ENCODE measurements at regions not wholly inside any gene's neighbourhood (a gene's known extent, or its start where the extent isn't known, plus 50 kb on each side); places are given as distances from the start of the nearest gene placed in this dataset.

DNA sequence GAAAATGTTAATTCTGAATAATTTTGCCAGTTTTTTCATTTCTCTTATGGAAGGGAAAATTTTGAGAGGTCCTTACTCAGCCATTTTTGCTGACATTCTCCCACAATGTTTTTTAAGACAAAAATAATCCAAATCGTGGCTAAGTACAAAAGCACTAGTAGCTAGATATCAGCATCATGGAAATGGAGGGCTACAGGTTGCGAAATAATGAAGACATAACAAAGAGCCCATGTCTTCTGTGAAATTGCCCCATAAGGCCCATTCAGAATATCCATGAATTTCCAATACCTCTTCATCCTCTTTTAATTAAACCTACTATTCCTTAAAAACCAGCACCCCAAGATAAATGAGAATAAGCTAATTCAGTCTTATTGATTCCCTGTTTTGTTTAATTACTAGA is 107.4 kb downstream of the HNRNPD start:
- H3K9me3 ChIP-seq, result no peaks in the 10 kb centered on the region
- H3K4me3 ChIP-seq (ENCODE audit: low read depth, low read length), result no peak overlapping the region
- H3K4me1 ChIP-seq, result no peaks in the 10 kb centered on the region; the same call in 1 of the 2 replicates
- no peaks in the 10 kb centered on the region for H3K9me3 Mint-ChIP-seq (ENCODE audit: unreplicated experiment)
- no peak for DNase-seq
- no peak overlapping the region for H3K4me3 Mint-ChIP-seq (ENCODE audit: unreplicated experiment)
- H3K36me3 Mint-ChIP-seq (ENCODE audit: insufficient read depth, unreplicated experiment), result no peaks in the 10 kb centered on the region
- ChIA-PET CTCF (no interaction called here), POLR2A (no interaction called here)
- no peak overlapping the region for H3K27ac Mint-ChIP-seq (ENCODE audit: unreplicated experiment)
- no peaks in the 10 kb centered on the region for H3K27me3 ChIP-seq (replicated peaks; ENCODE audit: control insufficient read depth, insufficient read depth, low read length)
- no peaks in the 10 kb centered on the region for H3K36me3 ChIP-seq (ENCODE audit: control insufficient read depth, insufficient read depth, low read length)
- TF ChIP-seq, protein P1, sequence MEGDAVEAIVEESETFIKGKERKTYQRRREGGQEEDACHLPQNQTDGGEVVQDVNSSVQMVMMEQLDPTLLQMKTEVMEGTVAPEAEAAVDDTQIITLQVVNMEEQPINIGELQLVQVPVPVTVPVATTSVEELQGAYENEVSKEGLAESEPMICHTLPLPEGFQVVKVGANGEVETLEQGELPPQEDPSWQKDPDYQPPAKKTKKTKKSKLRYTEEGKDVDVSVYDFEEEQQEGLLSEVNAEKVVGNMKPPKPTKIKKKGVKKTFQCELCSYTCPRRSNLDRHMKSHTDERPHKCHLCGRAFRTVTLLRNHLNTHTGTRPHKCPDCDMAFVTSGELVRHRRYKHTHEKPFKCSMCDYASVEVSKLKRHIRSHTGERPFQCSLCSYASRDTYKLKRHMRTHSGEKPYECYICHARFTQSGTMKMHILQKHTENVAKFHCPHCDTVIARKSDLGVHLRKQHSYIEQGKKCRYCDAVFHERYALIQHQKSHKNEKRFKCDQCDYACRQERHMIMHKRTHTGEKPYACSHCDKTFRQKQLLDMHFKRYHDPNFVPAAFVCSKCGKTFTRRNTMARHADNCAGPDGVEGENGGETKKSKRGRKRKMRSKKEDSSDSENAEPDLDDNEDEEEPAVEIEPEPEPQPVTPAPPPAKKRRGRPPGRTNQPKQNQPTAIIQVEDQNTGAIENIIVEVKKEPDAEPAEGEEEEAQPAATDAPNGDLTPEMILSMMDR (IDR thresholded peaks at IDR 0.05; ENCODE audit: insufficient read depth in 1 of 2, low read depth in 1 of 2, low read length in 1 of 2, severe bottlenecking in 1 of 2, unreplicated experiment in 1 of 2), result no peak
- no peaks in the 10 kb centered on the region for H3K4me1 Mint-ChIP-seq (ENCODE audit: low read depth, unreplicated experiment)
- no TSS peak for BruUV-seq (replicated peaks)
- no peaks in the 10 kb centered on the region for H3K27me3 Mint-ChIP-seq (ENCODE audit: insufficient read depth, unreplicated experiment)
- intact Hi-C loops (cut with micrococcal nuclease; ENCODE audit: unreplicated experiment), result loop anchor here (5.0 kb wide), 1 partner anchor 49 kb away; no protein-coding TSS in a partner anchor

DNA sequence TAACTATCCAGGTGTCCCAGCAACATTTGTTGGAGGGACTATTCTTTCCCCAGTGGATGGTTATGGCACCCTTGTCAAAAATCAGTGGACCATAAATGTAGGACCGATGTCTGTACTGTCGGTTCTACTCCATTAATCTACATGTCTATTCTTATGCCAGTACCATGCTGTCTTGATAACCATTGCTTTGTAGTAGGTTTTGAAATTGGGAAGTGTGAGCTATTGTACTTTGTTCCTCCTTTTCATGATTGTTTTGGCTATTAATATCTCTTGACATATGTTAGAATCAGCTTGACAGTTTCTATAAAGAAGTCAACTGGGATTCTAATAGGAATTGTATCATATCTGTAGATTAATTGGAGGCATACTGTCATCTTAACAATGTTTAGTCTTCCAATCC is 112.7 kb downstream of the HNRNPD start:
- H3K4me3 Mint-ChIP-seq (ENCODE audit: unreplicated experiment), result no peak overlapping the region
- no TSS peak for BruUV-seq (replicated peaks)
- DNase-seq, result no peak
- POLR2A ChIA-PET, result no interaction called here
- intact Hi-C loops (cut with micrococcal nuclease; ENCODE audit: unreplicated experiment), result no loop called here
- no peak overlapping the region for H3K27ac Mint-ChIP-seq (ENCODE audit: unreplicated experiment)
- Histone ChIP-seq H3K4me1 (no peaks in the 10 kb centered on the region), H3K9me3 (no peaks in the 10 kb centered on the region; the same call in 1 of the 2 replicates), H3K36me3 (ENCODE audit: control insufficient read depth, insufficient read depth, low read length) (no peaks in the 10 kb centered on the region), H3K27me3 (replicated peaks; ENCODE audit: control insufficient read depth, insufficient read depth, low read length) (no peaks in the 10 kb centered on the region), H3K4me3 (ENCODE audit: low read depth, low read length) (no peak overlapping the region)
- no peaks in the 10 kb centered on the region for H3K27me3 Mint-ChIP-seq (ENCODE audit: insufficient read depth, unreplicated experiment)
- H3K4me1 Mint-ChIP-seq (ENCODE audit: low read depth, unreplicated experiment), result no peaks in the 10 kb centered on the region
- H3K36me3 Mint-ChIP-seq (ENCODE audit: insufficient read depth, unreplicated experiment), result no peaks in the 10 kb centered on the region
- H3K9me3 Mint-ChIP-seq (ENCODE audit: unreplicated experiment), result no peaks in the 10 kb centered on the region
- TF ChIP-seq, protein P1 (IDR thresholded peaks at IDR 0.05; ENCODE audit: insufficient read depth in 1 of 2, low read depth in 1 of 2, low read length in 1 of 2, severe bottlenecking in 1 of 2, unreplicated experiment in 1 of 2), result no peak
- CTCF ChIA-PET, result no interaction called here

DNA sequence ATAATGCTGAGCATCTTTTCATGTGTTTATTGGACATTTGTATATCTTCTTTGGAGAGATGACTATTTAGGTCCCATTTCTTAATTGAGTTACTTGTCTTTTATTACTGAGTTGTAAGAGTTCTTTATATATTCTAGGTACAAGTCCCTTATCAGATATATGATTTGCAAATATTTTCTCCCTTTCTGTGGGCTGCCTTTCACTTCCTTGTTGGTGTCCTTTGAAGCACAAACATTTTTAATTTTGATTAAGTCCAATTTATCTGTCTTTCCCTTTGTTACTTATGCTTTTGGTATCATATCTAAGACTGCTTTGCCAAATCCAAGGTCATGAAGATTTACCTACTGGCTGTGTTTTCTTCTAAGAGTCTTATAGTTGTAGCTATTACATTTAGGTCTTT is 113.2 kb downstream of the HNRNPD start:
- Histone ChIP-seq H3K4me3 (ENCODE audit: low read depth, low read length) (no peak overlapping the region), H3K4me1 (no peaks in the 10 kb centered on the region), H3K36me3 (ENCODE audit: control insufficient read depth, insufficient read depth, low read length) (no peaks in the 10 kb centered on the region), H3K27me3 (replicated peaks; ENCODE audit: control insufficient read depth, insufficient read depth, low read length) (no peaks in the 10 kb centered on the region), H3K9me3 (no peaks in the 10 kb centered on the region; the same call in 1 of the 2 replicates)
- Mint-ChIP-seq H3K4me3 (ENCODE audit: unreplicated experiment) (no peak overlapping the region), H3K9me3 (ENCODE audit: unreplicated experiment) (no peaks in the 10 kb centered on the region), H3K36me3 (ENCODE audit: insufficient read depth, unreplicated experiment) (no peaks in the 10 kb centered on the region), H3K27me3 (ENCODE audit: insufficient read depth, unreplicated experiment) (no peaks in the 10 kb centered on the region), H3K4me1 (ENCODE audit: low read depth, unreplicated experiment) (no peaks in the 10 kb centered on the region), H3K27ac (ENCODE audit: unreplicated experiment) (no peak overlapping the region)
- BruUV-seq (replicated peaks), result no TSS peak
- ChIA-PET CTCF (no interaction called here), POLR2A (no interaction called here)
- DNase-seq, result no peak
- intact Hi-C loops (cut with micrococcal nuclease; ENCODE audit: unreplicated experiment), result no loop called here
- TF ChIP-seq, protein P1 (IDR thresholded peaks at IDR 0.05; ENCODE audit: insufficient read depth in 1 of 2, low read depth in 1 of 2, low read length in 1 of 2, severe bottlenecking in 1 of 2, unreplicated experiment in 1 of 2), result no peak

All from Caco-2 (cell line).